Peyer's patch (tissue), 4 donors: ENCODE measurements at regions not wholly inside any gene's neighbourhood (a gene's known extent, or its start where the extent isn't known, plus 50 kb on each side); places are given as distances from the start of the nearest gene placed in this dataset.

ENCODE experiments used
- DNase-seq, 3 donors: peaks; one replicate each; pipeline ENCODE4 v3.0.0-alpha.2; 2017 to 2019
- H3K27ac ChIP-seq, 4 donors: fragments of 200-600 bp; sonication (generic); one replicate each; pipeline ENCODE4 v1.5.1; 2016 to 2019
- H3K27me3 ChIP-seq, 2 donors: fragments of 200-600 bp; sonication (generic); one replicate each; pipeline ENCODE4 v1.5.1; 2019
- H3K36me3 ChIP-seq, 3 donors: fragments of 200-600 bp; sonication (generic); one replicate each; pipeline ENCODE4 v1.5.1; 2016 to 2019
- H3K4me1 ChIP-seq, 4 donors: fragments of 200-600 bp; sonication (generic); one replicate each; pipeline ENCODE4 v1.5.1; 2016 to 2019
- H3K4me3 ChIP-seq, 4 donors: fragments of 200-600 bp; sonication (generic); 1 replicate in 3 of 4; 2 replicates in 1 of 4; pipeline ENCODE4 v1.5.1; 2016 to 2019; ENCODE audit warnings: mild to moderate bottlenecking in 1 of 4
- H3K9me3 ChIP-seq, 4 donors: fragments of 200-600 bp; sonication (generic); one replicate each; pipeline ENCODE4 v1.5.1; 2016 to 2019; ENCODE audit warnings: mild to moderate bottlenecking in 1 of 4
- POLR2A ChIP-seq, 2 donors: fragments of 450-650 bp; IDR thresholded peaks; one replicate each; pipeline ENCODE4 v1.5.1; 2017; ENCODE audit warnings: antibody characterized with exemption in 2 of 2, mild to moderate bottlenecking in 2 of 2, moderate library complexity in 2 of 2
- TF ChIP-seq, protein P1 (sequence below), 6 experiments: fragments of 450-650 bp in 4 of 6; fragments of 200-600 bp in 2 of 6; sonication (generic) in 1 of 6; IDR thresholded peaks; one replicate each; pipeline ENCODE4 v1.5.1; 2017 to 2019; ENCODE audit warnings: antibody characterized with exemption in 6 of 6, mild to moderate bottlenecking in 3 of 6, moderate library complexity in 1 of 6

DNA sequence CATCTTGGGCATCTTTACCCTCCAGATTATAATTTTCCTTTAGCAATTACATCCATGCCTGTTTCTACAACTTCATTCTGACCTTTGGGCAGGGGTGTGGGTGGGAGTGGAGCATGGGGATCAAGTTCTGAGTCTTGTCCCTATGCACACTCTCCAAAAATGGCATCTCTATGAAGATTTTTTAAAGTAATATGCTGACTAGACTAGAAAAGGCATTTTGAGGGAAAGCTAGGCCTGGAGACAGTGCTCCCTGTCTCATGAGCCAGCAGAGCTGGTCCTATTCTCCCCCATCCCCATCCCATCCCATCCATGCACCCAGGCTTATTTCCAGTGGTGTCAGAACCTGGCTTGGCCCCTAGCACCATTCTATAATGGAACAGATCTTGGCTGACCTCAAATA lies 398.0 kb upstream of the SLC24A2 start:
- TF ChIP-seq, protein P1, sequence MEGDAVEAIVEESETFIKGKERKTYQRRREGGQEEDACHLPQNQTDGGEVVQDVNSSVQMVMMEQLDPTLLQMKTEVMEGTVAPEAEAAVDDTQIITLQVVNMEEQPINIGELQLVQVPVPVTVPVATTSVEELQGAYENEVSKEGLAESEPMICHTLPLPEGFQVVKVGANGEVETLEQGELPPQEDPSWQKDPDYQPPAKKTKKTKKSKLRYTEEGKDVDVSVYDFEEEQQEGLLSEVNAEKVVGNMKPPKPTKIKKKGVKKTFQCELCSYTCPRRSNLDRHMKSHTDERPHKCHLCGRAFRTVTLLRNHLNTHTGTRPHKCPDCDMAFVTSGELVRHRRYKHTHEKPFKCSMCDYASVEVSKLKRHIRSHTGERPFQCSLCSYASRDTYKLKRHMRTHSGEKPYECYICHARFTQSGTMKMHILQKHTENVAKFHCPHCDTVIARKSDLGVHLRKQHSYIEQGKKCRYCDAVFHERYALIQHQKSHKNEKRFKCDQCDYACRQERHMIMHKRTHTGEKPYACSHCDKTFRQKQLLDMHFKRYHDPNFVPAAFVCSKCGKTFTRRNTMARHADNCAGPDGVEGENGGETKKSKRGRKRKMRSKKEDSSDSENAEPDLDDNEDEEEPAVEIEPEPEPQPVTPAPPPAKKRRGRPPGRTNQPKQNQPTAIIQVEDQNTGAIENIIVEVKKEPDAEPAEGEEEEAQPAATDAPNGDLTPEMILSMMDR (IDR thresholded peaks at IDR 0.05) = no peak
- TF ChIP-seq POLR2A (IDR thresholded peaks at IDR 0.05) = no peak
- H3K36me3 ChIP-seq = no peaks in the 10 kb centered on the region
- H3K4me1 ChIP-seq = no peaks in the 10 kb centered on the region
- peaks cover 0 to 3% (median 0%) of the 10 kb centered on the region in 4 donors for H3K9me3 ChIP-seq
- no peak overlapping the region for H3K27ac ChIP-seq
- no peaks in the 10 kb centered on the region for H3K27me3 ChIP-seq
- no peak for DNase-seq
- H3K4me3 ChIP-seq = no peak overlapping the region

DNA sequence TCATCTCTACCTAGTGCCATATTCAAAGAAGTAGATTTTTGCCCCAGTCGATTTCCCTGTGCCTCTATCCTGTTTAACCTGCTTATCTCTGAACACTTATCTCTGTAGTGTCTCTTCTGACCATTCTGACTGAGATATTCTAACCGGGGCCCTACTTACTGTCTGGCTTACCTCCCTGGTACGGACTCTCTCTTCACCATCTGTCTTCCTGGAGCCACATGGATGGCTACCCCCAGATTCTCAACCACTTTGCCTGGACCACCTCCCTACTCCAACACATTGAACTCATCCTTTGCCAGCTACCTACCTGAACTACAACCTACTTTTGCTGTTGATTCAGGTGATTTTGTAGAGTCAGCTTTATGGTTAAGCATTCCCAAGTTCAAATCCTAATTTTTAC lies 397.4 kb upstream of the SLC24A2 start:
- peaks cover 0 to 3% (median 0%) of the 10 kb centered on the region in 4 donors for H3K9me3 ChIP-seq
- no peaks in the 10 kb centered on the region for H3K27me3 ChIP-seq
- TF ChIP-seq POLR2A (IDR thresholded peaks at IDR 0.05) = no peak
- TF ChIP-seq, protein P1 (IDR thresholded peaks at IDR 0.05) = no peak
- no peak overlapping the region for H3K27ac ChIP-seq
- no peak overlapping the region for H3K4me3 ChIP-seq
- H3K4me1 ChIP-seq = no peaks in the 10 kb centered on the region
- H3K36me3 ChIP-seq = no peaks in the 10 kb centered on the region
- no peak for DNase-seq

DNA sequence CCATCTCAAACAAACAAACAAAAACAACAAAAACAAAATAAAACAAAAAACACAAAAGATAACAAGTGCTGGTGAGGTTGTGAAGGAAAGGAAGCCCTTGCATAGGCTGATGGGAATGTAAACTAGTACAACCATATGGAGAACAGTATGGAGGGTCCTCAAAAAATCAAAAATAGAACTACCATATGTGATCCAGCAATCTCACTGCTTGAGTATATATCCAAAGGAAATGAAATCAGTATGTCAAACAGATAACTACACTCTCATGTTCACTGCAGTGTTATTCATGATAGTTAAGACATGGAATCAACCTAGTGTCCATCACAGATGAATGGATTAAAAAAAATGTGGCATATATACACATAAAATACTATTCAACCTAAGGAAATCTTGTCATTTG lies 395.7 kb upstream of the SLC24A2 start:
- H3K4me3 ChIP-seq = no peak overlapping the region
- no peaks in the 10 kb centered on the region for H3K27me3 ChIP-seq
- no peaks in the 10 kb centered on the region for H3K4me1 ChIP-seq
- TF ChIP-seq, protein P1 (IDR thresholded peaks at IDR 0.05) = no peak
- no peak for TF ChIP-seq POLR2A (IDR thresholded peaks at IDR 0.05)
- H3K36me3 ChIP-seq = no peaks in the 10 kb centered on the region
- DNase-seq = no peak
- peaks cover 0 to 3% (median 0%) of the 10 kb centered on the region in 4 donors for H3K9me3 ChIP-seq
- no peak overlapping the region for H3K27ac ChIP-seq

DNA sequence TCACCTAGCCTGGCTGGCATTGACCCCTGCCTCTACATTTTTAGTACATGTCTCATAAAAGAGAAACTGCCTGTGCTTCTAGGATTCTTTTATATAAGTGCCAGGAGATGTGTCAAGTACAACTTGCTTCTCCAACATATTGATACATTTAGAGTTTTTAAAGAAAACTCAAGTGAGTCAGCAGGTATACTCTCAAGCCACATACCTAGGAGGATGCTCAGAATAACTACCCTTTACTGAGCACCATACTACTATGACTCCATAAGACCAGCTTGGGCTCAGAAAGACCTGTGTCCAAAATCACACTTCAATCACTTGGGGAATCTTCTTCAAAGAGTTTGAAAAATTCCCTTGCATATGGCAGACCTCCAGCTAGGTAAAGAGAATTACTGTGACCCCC lies 389.8 kb upstream of the SLC24A2 start:
- Histone ChIP-seq H3K27ac (no peak overlapping the region), H3K9me3 (peaks cover 0 to 3% (median 0%) of the 10 kb centered on the region in 4 donors), H3K4me3 (no peak overlapping the region), H3K4me1 (no peaks in the 10 kb centered on the region), H3K27me3 (no peaks in the 10 kb centered on the region), H3K36me3 (no peaks in the 10 kb centered on the region)
- no peak for DNase-seq
- no peak for TF ChIP-seq POLR2A (IDR thresholded peaks at IDR 0.05)
- TF ChIP-seq, protein P1 (IDR thresholded peaks at IDR 0.05) = no peak

DNA sequence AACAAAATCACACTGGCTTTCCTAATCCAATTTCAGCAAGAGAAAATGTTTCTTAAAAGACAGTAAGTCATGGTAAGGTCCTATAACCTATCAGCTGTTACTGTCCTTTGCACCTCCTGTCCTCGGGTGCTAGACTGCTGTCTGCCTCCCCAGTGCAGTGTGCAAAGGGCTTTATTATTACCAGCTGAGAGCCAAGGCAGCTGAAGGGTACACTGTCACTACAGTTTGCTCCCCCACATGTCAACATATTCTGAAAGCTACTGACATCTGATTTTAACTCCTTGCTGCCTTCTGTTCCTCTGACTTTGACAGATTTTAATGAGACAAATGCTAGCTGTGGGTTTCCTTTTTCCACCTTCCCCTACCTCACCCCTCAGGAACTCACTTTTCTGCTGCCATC lies 389.4 kb upstream of the SLC24A2 start:
- DNase-seq = no peak
- no peak overlapping the region for H3K4me3 ChIP-seq
- no peak for TF ChIP-seq POLR2A (IDR thresholded peaks at IDR 0.05)
- TF ChIP-seq, protein P1 (IDR thresholded peaks at IDR 0.05) = no peak
- H3K27ac ChIP-seq = no peak overlapping the region
- H3K27me3 ChIP-seq = no peaks in the 10 kb centered on the region
- no peaks in the 10 kb centered on the region for H3K4me1 ChIP-seq
- peaks cover 0 to 3% (median 0%) of the 10 kb centered on the region in 4 donors for H3K9me3 ChIP-seq
- H3K36me3 ChIP-seq = no peaks in the 10 kb centered on the region

DNA sequence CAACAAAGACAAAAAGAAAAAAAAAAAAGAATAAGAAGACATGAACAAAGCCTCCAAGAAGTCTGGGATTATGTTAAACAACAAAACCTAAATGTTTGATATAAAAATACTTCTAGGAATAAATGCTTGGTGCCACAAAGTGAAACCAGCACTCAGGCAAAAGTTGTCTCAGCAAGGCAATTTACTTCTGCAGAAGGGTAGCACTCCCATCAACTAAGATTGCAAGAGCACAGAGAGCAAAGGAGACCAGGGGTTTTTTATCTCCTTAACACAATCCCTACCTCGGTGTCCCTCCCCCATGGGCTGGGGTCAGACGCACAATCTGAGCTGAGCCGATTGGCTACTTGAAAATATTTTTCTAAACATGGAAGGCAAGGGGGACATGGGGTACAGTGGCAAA lies 381.3 kb upstream of the SLC24A2 start:
- Histone ChIP-seq H3K9me3 (peaks cover 0 to 19% (median 0%) of the 10 kb centered on the region in 4 donors), H3K4me3 (no peak overlapping the region), H3K27me3 (no peaks in the 10 kb centered on the region), H3K36me3 (no peaks in the 10 kb centered on the region), H3K4me1 (no peaks in the 10 kb centered on the region), H3K27ac (no peak overlapping the region)
- TF ChIP-seq, protein P1 (IDR thresholded peaks at IDR 0.05) = no peak
- no peak for TF ChIP-seq POLR2A (IDR thresholded peaks at IDR 0.05)
- no peak for DNase-seq
